Neuronal stem cell (in vitro differentiated cells): ENCODE measurements at regions not wholly inside any gene's neighbourhood (a gene's known extent, or its start where the extent isn't known, plus 50 kb on each side); places are given as distances from the start of the nearest gene placed in this dataset.

ENCODE experiments used
- DNase-seq: peaks from one replicate; pipeline ENCODE4 v3.0.0-alpha.2; 2013; ENCODE audit warnings: low spot score
- H2AFZ ChIP-seq: one replicate; pipeline ENCODE4 v1.6.1; 2013; ENCODE audit warnings: mild to moderate bottlenecking, low read length, inconsistent platforms
- H2AK5ac ChIP-seq: 2 replicates; pipeline ENCODE4 v1.6.1; 2013; ENCODE audit warnings: low read depth, mild to moderate bottlenecking, inconsistent platforms, low read length, moderate library complexity, mixed read lengths
- H2BK120ac ChIP-seq: 2 replicates; pipeline ENCODE4 v1.6.1; 2013; ENCODE audit warnings: low read depth, mild to moderate bottlenecking, inconsistent platforms, low read length, moderate library complexity, mixed read lengths
- H2BK12ac ChIP-seq: one replicate; pipeline ENCODE4 v1.6.1; 2013; ENCODE audit warnings: low read length, inconsistent platforms
- H2BK15ac ChIP-seq: 2 replicates; pipeline ENCODE4 v1.6.1; 2013; ENCODE audit warnings: mild to moderate bottlenecking, low read length, inconsistent platforms, mixed read lengths
- H2BK5ac ChIP-seq: one replicate; pipeline ENCODE4 v1.6.1; 2013; ENCODE audit warnings: inconsistent platforms, mild to moderate bottlenecking, low read length, moderate library complexity
- H3K14ac ChIP-seq: one replicate; pipeline ENCODE4 v1.6.1; 2013; ENCODE audit warnings: low read length, inconsistent platforms
- H3K18ac ChIP-seq: 2 replicates; pipeline ENCODE4 v1.6.1; 2013; ENCODE audit warnings: low read length, inconsistent platforms
- H3K23ac ChIP-seq: 2 replicates; pipeline ENCODE4 v1.6.1; 2013; ENCODE audit warnings: low read depth, mild to moderate bottlenecking, mixed read lengths, low read length, inconsistent platforms; ENCODE audit not compliant: poor library complexity
- H3K27ac ChIP-seq: replicated peaks from 3 replicates; pipeline ENCODE4 v1.5.1; 2013; ENCODE audit warnings: low read length, inconsistent platforms
- H3K27me3 ChIP-seq, 3 experiments: 2 replicates each; pipeline ENCODE4 v1.6.1; 2013; ENCODE audit warnings: low read length in 3 of 3, mild to moderate bottlenecking in 2 of 3, inconsistent platforms in 1 of 3, low read depth in 1 of 3, mixed read lengths in 1 of 3, moderate library complexity in 1 of 3; ENCODE audit not compliant: control insufficient read depth in 3 of 3, insufficient read depth in 3 of 3
- H3K36me3 ChIP-seq, 2 donors: replicated peaks in 1 of 2; 2 replicates each; pipeline ENCODE4 v1.6.1; 2013; ENCODE audit warnings: low read length in 2 of 2; ENCODE audit not compliant: control insufficient read depth in 2 of 2, insufficient read depth in 2 of 2
- H3K4ac ChIP-seq: 2 replicates; pipeline ENCODE4 v1.6.1; 2013; ENCODE audit warnings: inconsistent platforms, mild to moderate bottlenecking, low read length, moderate library complexity
- H3K4me1 ChIP-seq, 2 donors: 1 replicate in 1 of 2; 2 replicates in 1 of 2; pipeline ENCODE4 v1.6.1; 2013; ENCODE audit warnings: low read length in 2 of 2, low read depth in 1 of 2; ENCODE audit not compliant: control insufficient read depth in 2 of 2, insufficient read depth in 1 of 2
- H3K4me2 ChIP-seq: one replicate; pipeline ENCODE4 v1.6.1; 2013; ENCODE audit warnings: mild to moderate bottlenecking, low read length, inconsistent platforms; ENCODE audit not compliant: insufficient read depth, poor library complexity, severe bottlenecking
- H3K4me3 ChIP-seq, 2 donors: 2 replicates each; pipeline ENCODE4 v1.5.1; 2013; ENCODE audit warnings: low read length in 2 of 2, mild to moderate bottlenecking in 2 of 2, inconsistent platforms in 1 of 2, moderate library complexity in 1 of 2
- H3K79me1 ChIP-seq: one replicate; pipeline ENCODE4 v1.6.1; 2013; ENCODE audit warnings: low read depth, mild to moderate bottlenecking, inconsistent platforms, low read length, moderate library complexity
- H3K9ac ChIP-seq: one replicate; pipeline ENCODE4 v1.6.1; 2013; ENCODE audit warnings: mild to moderate bottlenecking, low read depth, low read length, inconsistent platforms; ENCODE audit not compliant: poor library complexity
- H3K9me3 ChIP-seq, 2 donors: replicated peaks in 1 of 2; 2 replicates each; pipeline versions ENCODE3 to v1.6.1; 2013; ENCODE audit warnings: low read length in 2 of 2, mild to moderate bottlenecking in 2 of 2, inconsistent platforms in 1 of 2, low read depth in 1 of 2, mixed read lengths in 1 of 2, moderate library complexity in 1 of 2; ENCODE audit not compliant: control insufficient read depth in 2 of 2, insufficient read depth in 1 of 2
- H4K8ac ChIP-seq: one replicate; pipeline ENCODE4 v1.6.1; 2013; ENCODE audit warnings: low read depth, mild to moderate bottlenecking, inconsistent platforms, low read length, moderate library complexity
- H4K91ac ChIP-seq: one replicate; pipeline ENCODE4 v1.6.1; 2013; ENCODE audit warnings: low read length, low read depth, mild to moderate bottlenecking, inconsistent platforms; ENCODE audit not compliant: poor library complexity
- WGBS, 2 donors: extraction: QIAGEN DNeasy Blood & Tissue Kit; methylation state at CpG; one replicate each; pipeline ENCODE4 v1.1.7; 2013; ENCODE audit warnings: missing lambda C conversion rate in 2 of 2, mixed read lengths in 1 of 2; ENCODE audit not compliant: insufficient read length in 2 of 2, insufficient replicate concordance in 1 of 2; ENCODE audit errors: extremely low coverage in 2 of 2; 5-methylcytosine and 5-hydroxymethylcytosine counted together

GRCh38 chr15:96177279-96177678, 153.2 kb upstream of the NR2F2 start:
- no peak overlapping the region for H3K27ac ChIP-seq
- no peak overlapping the region for H4K91ac ChIP-seq
- H3K4me3 ChIP-seq, result no peak overlapping the region
- no peaks in the 10 kb centered on the region for H3K36me3 ChIP-seq
- H3K4me2 ChIP-seq, result no peak overlapping the region
- H2AFZ ChIP-seq, result no peak overlapping the region
- DNase-seq, result no peak
- no peak overlapping the region for H3K14ac ChIP-seq
- no peaks in the 10 kb centered on the region for H3K27me3 ChIP-seq
- H4K8ac ChIP-seq, result no peak overlapping the region
- H3K4me1 ChIP-seq, result peaks cover 5% of the 10 kb centered on the region in 2 donors
- no peak overlapping the region for H2AK5ac ChIP-seq
- H2BK120ac ChIP-seq, result no peak overlapping the region
- no peak overlapping the region for H3K9ac ChIP-seq
- H3K9me3 ChIP-seq, result no peaks in the 10 kb centered on the region
- H3K4ac ChIP-seq, result no peak overlapping the region
- no CpG with 5 or more reads among the region's 1 CpG for WGBS, 2 donors
- H3K18ac ChIP-seq, result no peak overlapping the region
- H2BK15ac ChIP-seq, result no peak overlapping the region
- no peaks in the 10 kb centered on the region for H3K79me1 ChIP-seq
- H2BK5ac ChIP-seq, result no peak overlapping the region
- no peak overlapping the region for H2BK12ac ChIP-seq
- no peak overlapping the region for H3K23ac ChIP-seq

GRCh38 chr15:96180087-96180748, 150.3 kb upstream of the NR2F2 start:
- H3K14ac ChIP-seq, result peak overlapping the region; percentile 43
- H4K91ac ChIP-seq, result no peak overlapping the region
- peak overlapping the region; percentile 30 for H2AFZ ChIP-seq
- H3K4me2 ChIP-seq, result no peak overlapping the region
- H3K4me1 ChIP-seq, result peaks cover 7% of the 10 kb centered on the region in 2 donors
- H2BK5ac ChIP-seq, result no peak overlapping the region
- no peak overlapping the region for H3K23ac ChIP-seq
- peak overlapping the region in 1 of 2 donors; percentile 15 for H3K4me3 ChIP-seq
- no peak overlapping the region for H4K8ac ChIP-seq
- H3K9me3 ChIP-seq, result no peaks in the 10 kb centered on the region
- no peaks in the 10 kb centered on the region for H3K36me3 ChIP-seq
- no peak overlapping the region for H3K4ac ChIP-seq
- WGBS, 2 donors, result no CpG with 5 or more reads among the region's 11 CpGs
- no peaks in the 10 kb centered on the region for H3K27me3 ChIP-seq
- no peak overlapping the region for H2BK12ac ChIP-seq
- H3K27ac ChIP-seq, result no peak overlapping the region
- H3K79me1 ChIP-seq, result no peaks in the 10 kb centered on the region
- H3K9ac ChIP-seq, result no peak overlapping the region
- DNase-seq, result no peak
- H2BK120ac ChIP-seq, result no peak overlapping the region
- H2BK15ac ChIP-seq, result peak overlapping the region; percentile 31
- H2AK5ac ChIP-seq, result peak overlapping the region; percentile 79
- H3K18ac ChIP-seq, result peak overlapping the region; percentile 71

GRCh38 chr15:96181217-96181616, 149.3 kb upstream of the NR2F2 start:
- Histone ChIP-seq H2AFZ (no peak overlapping the region), H3K36me3 (no peaks in the 10 kb centered on the region)

GRCh38 chr15:96181873-96182301, 148.6 kb upstream of the NR2F2 start:
- Histone ChIP-seq H3K27ac (no peak overlapping the region), H2AK5ac (no peak overlapping the region), H3K4me3 (no peak overlapping the region), H2BK12ac (no peak overlapping the region), H4K8ac (no peak overlapping the region), H2BK120ac (no peak overlapping the region), H3K9ac (no peak overlapping the region), H3K27me3 (no peaks in the 10 kb centered on the region), H3K23ac (no peak overlapping the region), H3K14ac (no peak overlapping the region), H3K4ac (no peak overlapping the region), H2BK5ac (no peak overlapping the region), H3K9me3 (no peaks in the 10 kb centered on the region), H3K36me3 (no peaks in the 10 kb centered on the region), H3K79me1 (no peaks in the 10 kb centered on the region), H2AFZ (no peak overlapping the region), H4K91ac (no peak overlapping the region), H3K4me1 (peaks cover 7 to 11% of the 10 kb centered on the region in 2 donors), H3K4me2 (no peak overlapping the region), H3K18ac (peak overlapping the region; percentile 22), H2BK15ac (no peak overlapping the region)
- no peak for DNase-seq
- no CpG with 5 or more reads among the region's 8 CpGs for WGBS, 2 donors

More at GRCh38 chr15:96181217-96181616, 149.3 kb upstream of the NR2F2 start:
- H3K4me2 ChIP-seq, result no peak overlapping the region
- no peak overlapping the region for H2BK120ac ChIP-seq
- no peak overlapping the region for H3K23ac ChIP-seq
- H4K8ac ChIP-seq, result no peak overlapping the region
- no peak overlapping the region for H2BK12ac ChIP-seq
- H3K18ac ChIP-seq, result peak overlapping the region; percentile 22
- no peak overlapping the region for H2AK5ac ChIP-seq
- no peak overlapping the region for H3K14ac ChIP-seq
- H3K9ac ChIP-seq, result no peak overlapping the region
- H2BK15ac ChIP-seq, result no peak overlapping the region
- H3K27ac ChIP-seq, result no peak overlapping the region
- H2BK5ac ChIP-seq, result no peak overlapping the region
- DNase-seq, result no peak
- H3K4me1 ChIP-seq, result peaks cover 7 to 11% of the 10 kb centered on the region in 2 donors
- H3K4me3 ChIP-seq, result no peak overlapping the region
- H3K4ac ChIP-seq, result no peak overlapping the region
- H4K91ac ChIP-seq, result no peak overlapping the region
- H3K9me3 ChIP-seq, result no peaks in the 10 kb centered on the region
- no peaks in the 10 kb centered on the region for H3K79me1 ChIP-seq
- no peaks in the 10 kb centered on the region for H3K27me3 ChIP-seq
